H54 (cell line): ENCODE measurements at regions not wholly inside any gene's neighbourhood (a gene's known extent, or its start where the extent isn't known, plus 50 kb on each side); places are given as distances from the start of the nearest gene placed in this dataset.
"Not testable (repeated sequence)": the region's sequence is repeated elsewhere in the genome, so short reads cannot be mapped to it uniquely, and the experiment has no call there.

ENCODE experiments used
- DNase-seq: peaks from one replicate; pipeline ENCODE4 v3.0.0; 2011; ENCODE audit warnings: low spot score, mixed read lengths; ENCODE audit not compliant: insufficient read length
- FAIRE-seq: peaks from 3 replicates; lab custom pipeline; 2011; peaks lifted over from hg19 to GRCh38; lab: Jason Lieb, UNC
- POLR2A ChIP-seq: IDR thresholded peaks from 2 replicates; pipeline ENCODE4 v1.6.1; 2011; ENCODE audit warnings: low read depth, mild to moderate bottlenecking, low read length

DNA sequence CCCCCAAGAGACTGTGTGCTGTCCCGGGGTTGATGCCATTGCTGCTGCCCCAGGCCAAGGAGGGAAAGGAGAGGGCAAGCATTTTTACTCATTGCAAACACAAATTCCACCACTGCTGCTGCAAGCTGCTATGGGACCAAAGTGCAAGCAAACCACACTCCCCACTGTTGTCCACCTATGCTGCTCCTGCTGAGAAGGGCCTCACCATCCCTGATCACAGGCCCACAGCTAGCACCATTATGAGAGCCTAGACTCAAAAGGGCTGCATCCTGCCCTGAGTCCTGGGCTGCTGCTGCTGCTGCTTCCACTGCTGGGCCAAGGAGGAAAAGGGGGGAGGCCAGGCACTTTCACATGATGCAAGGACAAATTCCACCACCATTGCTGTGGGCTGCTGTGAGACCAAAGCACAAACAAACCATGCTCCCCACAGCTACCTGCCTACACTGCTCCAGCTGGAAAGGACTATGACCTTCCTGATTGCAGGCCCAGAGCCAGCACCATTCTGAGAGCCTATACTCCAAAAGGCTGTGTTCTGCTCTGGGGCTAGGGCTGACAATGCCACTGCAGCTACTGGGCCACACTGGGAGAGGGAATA is 218.2 kb upstream of the ZCCHC13 start:
- DNase-seq (no peak), FAIRE-seq (no peak)
- no peak for TF ChIP-seq POLR2A

DNA sequence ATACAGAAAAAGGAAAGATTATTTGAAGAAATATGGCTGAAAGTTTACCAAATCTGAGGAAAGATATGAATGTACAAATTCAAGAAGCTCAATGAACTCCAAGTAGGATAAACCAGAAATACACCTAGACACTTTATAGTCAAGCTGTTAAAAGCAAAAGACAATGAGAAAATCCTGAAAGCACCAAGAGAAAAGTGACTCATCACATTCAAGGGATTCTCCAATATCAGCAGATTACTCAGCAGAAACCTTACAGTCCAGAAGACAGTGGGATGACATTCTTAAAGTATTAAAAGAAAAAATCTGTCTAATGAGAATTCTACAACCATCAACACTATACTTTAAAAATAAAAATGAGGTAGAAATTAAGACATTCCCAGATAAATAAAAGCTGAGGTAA is 223.8 kb upstream of the ZCCHC13 start:
- no peak for DNase-seq
- FAIRE-seq, result no peak
- no peak for TF ChIP-seq POLR2A

GRCh38 chrX:74065831-74066390 is 213.4 kb upstream of the XIST start:
- FAIRE-seq, result no peak
- DNase-seq, result no peak
- TF ChIP-seq POLR2A, result no peak

- FAIRE-seq (no peak), DNase-seq (no peak)
- no peak for TF ChIP-seq POLR2A
These were observed 211.1 kb upstream of the XIST start for GRCh38 chrX:74063426-74064155.

GRCh38 chrX:74061879-74062278 is 209.4 kb upstream of the XIST start:
- no peak for TF ChIP-seq POLR2A
- FAIRE-seq (no peak), DNase-seq (no peak)

- DNase-seq, result no peak
- no peak for FAIRE-seq
- no peak for TF ChIP-seq POLR2A
These were observed 196.6 kb upstream of the XIST start for GRCh38 chrX:74049126-74049525.

- FAIRE-seq, DNase-seq: not testable (repeated sequence)
These were observed 181.6 kb upstream of the XIST start for GRCh38 chrX:74034066-74034465.

DNA sequence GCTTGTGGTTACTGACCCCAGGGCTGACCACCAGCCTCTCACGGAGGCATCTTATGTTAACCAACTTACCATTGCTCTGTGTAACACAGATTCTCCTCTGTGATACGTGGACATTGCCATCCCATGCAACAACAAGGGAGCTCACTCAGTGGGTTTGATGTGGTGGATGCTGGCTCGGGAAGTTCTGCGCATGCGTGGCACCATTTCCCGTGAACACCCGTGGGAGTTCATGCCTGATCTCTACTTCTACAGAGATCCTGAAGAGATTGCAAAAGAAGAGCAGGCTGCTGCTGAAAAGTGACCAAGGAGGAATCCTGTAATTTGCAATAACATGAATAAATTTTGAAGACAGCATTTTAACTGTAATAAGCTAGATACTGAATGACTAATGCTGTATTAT is 179.0 kb upstream of the XIST start:
- DNase-seq, FAIRE-seq: not testable (repeated sequence)

DNA sequence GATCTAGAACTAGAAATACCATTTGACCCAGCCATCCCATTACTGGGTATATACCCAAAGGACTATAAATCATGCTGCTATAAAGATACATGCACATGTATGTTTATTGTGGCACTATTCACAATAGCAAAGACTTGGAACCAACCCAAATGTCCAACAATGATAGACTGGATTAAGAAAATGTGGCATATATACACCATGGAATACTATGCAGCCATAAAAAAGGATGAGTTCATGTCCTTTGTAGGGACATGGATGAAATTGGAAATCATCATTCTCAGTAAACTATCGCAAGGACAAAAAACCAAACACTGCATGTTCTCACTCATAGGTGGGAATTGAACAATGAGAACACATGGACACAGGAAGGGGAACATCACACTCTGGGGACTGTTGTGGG is 178.3 kb upstream of the XIST start:
- FAIRE-seq, DNase-seq: not testable (repeated sequence)

DNA sequence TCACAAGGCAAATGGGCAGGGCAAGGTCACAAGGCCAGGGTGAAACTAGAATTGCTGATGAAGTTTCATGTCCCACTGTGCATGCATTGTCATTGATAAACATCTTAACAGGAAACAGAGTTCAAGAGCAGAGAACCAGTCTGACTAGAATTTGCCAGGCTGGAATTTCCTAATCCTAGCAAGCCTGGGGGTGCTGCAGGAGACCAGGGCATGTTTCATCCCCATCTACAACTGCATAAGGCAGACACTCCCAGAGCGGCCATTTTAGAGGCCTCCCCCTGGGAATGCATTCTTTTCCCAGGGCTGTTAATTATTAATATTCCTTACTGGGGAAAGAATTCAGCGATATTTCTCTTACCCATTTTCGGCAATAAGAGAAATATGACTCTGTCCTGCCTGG is 172.6 kb upstream of the XIST start:
- not testable (repeated sequence) for FAIRE-seq, DNase-seq

GRCh38 chrX:74023203-74023602 is 170.7 kb upstream of the XIST start:
- FAIRE-seq (no peak), DNase-seq (no peak)
- TF ChIP-seq POLR2A, result no peak

- DNase-seq (no peak), FAIRE-seq (no peak)
- TF ChIP-seq POLR2A, result no peak
These were observed 165.7 kb upstream of the XIST start for GRCh38 chrX:74018253-74018652.

DNA sequence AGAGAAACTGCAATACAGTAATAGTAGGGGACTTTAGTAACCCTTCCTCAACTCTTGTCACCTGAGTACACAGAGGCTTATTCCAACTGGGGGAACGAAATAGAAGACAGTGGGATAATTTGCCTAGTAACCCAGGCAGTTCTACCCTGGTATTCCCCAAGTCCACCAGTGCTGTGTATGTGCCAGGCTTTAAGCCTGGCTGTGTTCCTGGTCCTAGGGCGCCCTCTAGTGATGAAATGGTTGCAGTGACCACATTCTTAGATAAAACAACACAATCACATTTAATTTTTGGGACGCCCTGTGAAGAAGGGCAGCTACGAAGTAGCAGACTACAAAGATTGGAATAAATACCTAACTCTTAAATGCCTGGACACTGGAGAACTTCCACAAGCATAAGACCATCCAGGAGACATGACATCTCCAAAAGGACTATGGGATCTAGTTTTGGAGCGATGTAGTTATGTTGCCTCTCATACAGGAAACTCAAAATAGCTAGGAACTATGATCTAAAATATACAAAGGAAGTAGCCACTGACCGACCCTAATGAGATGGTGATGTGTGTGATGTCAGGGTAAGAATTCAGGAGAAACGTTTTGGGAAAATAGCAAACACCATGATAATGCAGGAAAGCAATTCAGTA is 163.0 kb upstream of the XIST start:
- TF ChIP-seq POLR2A, result no peak
- FAIRE-seq (peak; percentile 80), DNase-seq (peak; percentile 17)

DNA sequence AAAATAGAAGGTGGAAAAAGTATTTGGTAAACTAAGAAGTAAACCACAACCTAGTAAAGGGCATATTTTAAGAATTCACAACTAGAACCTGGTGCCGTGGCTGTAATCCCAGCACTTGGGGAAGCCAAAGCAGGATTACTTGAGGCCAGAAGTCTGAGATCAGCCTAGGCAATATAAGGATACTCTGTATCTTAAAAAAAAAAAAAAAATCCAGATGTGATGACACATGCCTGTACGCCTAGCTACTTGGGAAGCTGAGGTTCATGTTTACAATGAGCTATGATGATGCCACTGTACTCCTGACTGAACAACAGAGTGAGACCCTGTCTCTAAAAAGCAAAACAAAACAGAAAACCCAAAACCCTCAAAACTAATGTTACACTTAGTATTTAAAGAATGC is 156.5 kb upstream of the XIST start:
- TF ChIP-seq POLR2A, result no peak

GRCh38 chrX:73992019-73992418 is 139.5 kb upstream of the XIST start:
- DNase-seq (no peak), FAIRE-seq (no peak)
- TF ChIP-seq POLR2A, result no peak

More for the DNA sequence above, 156.5 kb upstream of the XIST start:
- DNase-seq, result no peak
- no peak for FAIRE-seq
